ENCODE measurements at regions not wholly inside any gene's neighbourhood (a gene's known extent, or its start where the extent isn't known, plus 50 kb on each side); places are given as distances from the start of the nearest gene placed in this dataset.
"Not testable (repeated sequence)": the region's sequence is repeated elsewhere in the genome, so short reads cannot be mapped to it uniquely, and the experiment has no call there.

- Histone ChIP-seq H3K27ac (ENCODE audit: low read depth, low read length) (no peak overlapping the region), H3K27me3 (ENCODE audit: insufficient read depth, low read length) (no peaks in the 10 kb centered on the region), H3K4me3 (ENCODE audit: low read length) (no peak overlapping the region), H3K36me3 (ENCODE audit: insufficient read depth, low read length) (no peaks in the 10 kb centered on the region), H3K9me3 (ENCODE audit: insufficient read depth, low read depth, low read length) (no peaks in the 10 kb centered on the region), H3K9ac (ENCODE audit: low read depth, low read length) (no peak overlapping the region), H3K4me1 (ENCODE audit: insufficient read depth, low read length) (no peaks in the 10 kb centered on the region)
- 91% methylated on average over 4 of the region's 4 CpGs for WGBS
Measured at GRCh38 chr18:66873899-66874298, 270.0 kb upstream of the CDH19 start.

- WGBS = 55% methylated on average over 1 of the region's 1 CpG
- Histone ChIP-seq H3K9me3 (ENCODE audit: insufficient read depth, low read depth, low read length) (no peaks in the 10 kb centered on the region), H3K4me3 (ENCODE audit: low read length) (no peak overlapping the region), H3K9ac (ENCODE audit: low read depth, low read length) (no peak overlapping the region), H3K27me3 (ENCODE audit: insufficient read depth, low read length) (no peaks in the 10 kb centered on the region), H3K36me3 (ENCODE audit: insufficient read depth, low read length) (no peaks in the 10 kb centered on the region), H3K4me1 (ENCODE audit: insufficient read depth, low read length) (no peaks in the 10 kb centered on the region), H3K27ac (ENCODE audit: low read depth, low read length) (no peak overlapping the region)
Measured at GRCh38 chr18:66872277-66872676, 268.4 kb upstream of the CDH19 start.

- Histone ChIP-seq H3K27me3 (ENCODE audit: insufficient read depth, low read length) (no peaks in the 10 kb centered on the region), H3K27ac (ENCODE audit: low read depth, low read length) (no peak overlapping the region), H3K4me3 (ENCODE audit: low read length) (no peak overlapping the region), H3K36me3 (ENCODE audit: insufficient read depth, low read length) (no peaks in the 10 kb centered on the region), H3K4me1 (ENCODE audit: insufficient read depth, low read length) (no peaks in the 10 kb centered on the region), H3K9ac (ENCODE audit: low read depth, low read length) (no peak overlapping the region), H3K9me3 (ENCODE audit: insufficient read depth, low read depth, low read length) (no peaks in the 10 kb centered on the region)
- WGBS = 96% methylated on average over 4 of the region's 4 CpGs
Measured at GRCh38 chr18:66867653-66868052, 263.8 kb upstream of the CDH19 start.

GRCh38 chr18:66866427-66866940 is 262.6 kb upstream of the CDH19 start:
- H3K36me3 ChIP-seq (ENCODE audit: insufficient read depth, low read length) = not testable (repeated sequence)
- WGBS = 96% methylated on average over 43 of the region's 43 CpGs

GRCh38 chr18:66838340-66838987 is 234.6 kb upstream of the CDH19 start:
- Histone ChIP-seq H3K27me3 (ENCODE audit: insufficient read depth, low read length) (no peaks in the 10 kb centered on the region), H3K36me3 (ENCODE audit: insufficient read depth, low read length) (no peaks in the 10 kb centered on the region), H3K27ac (ENCODE audit: low read depth, low read length) (no peak overlapping the region), H3K9ac (ENCODE audit: low read depth, low read length) (no peak overlapping the region), H3K4me3 (ENCODE audit: low read length) (no peak overlapping the region), H3K4me1 (ENCODE audit: insufficient read depth, low read length) (no peaks in the 10 kb centered on the region), H3K9me3 (ENCODE audit: insufficient read depth, low read depth, low read length) (no peaks in the 10 kb centered on the region)
- WGBS = 97% methylated on average over 4 of the region's 4 CpGs

More at GRCh38 chr18:66866427-66866940, 262.6 kb upstream of the CDH19 start:
- not testable (repeated sequence) for H3K9me3 ChIP-seq (ENCODE audit: insufficient read depth, low read depth, low read length); H3K27me3 ChIP-seq (ENCODE audit: insufficient read depth, low read length); H3K27ac ChIP-seq (ENCODE audit: low read depth, low read length); H3K9ac ChIP-seq (ENCODE audit: low read depth, low read length); H3K4me3 ChIP-seq (ENCODE audit: low read length); H3K4me1 ChIP-seq (ENCODE audit: insufficient read depth, low read length)

GRCh38 chr18:66833646-66834045 is 229.8 kb upstream of the CDH19 start:
- 99% methylated on average over 3 of the region's 4 CpGs for WGBS

GRCh38 chr18:66826211-66826610 is 222.3 kb upstream of the CDH19 start:
- Histone ChIP-seq H3K9ac (ENCODE audit: low read depth, low read length) (no peak overlapping the region), H3K9me3 (ENCODE audit: insufficient read depth, low read depth, low read length) (no peaks in the 10 kb centered on the region), H3K4me1 (ENCODE audit: insufficient read depth, low read length) (no peaks in the 10 kb centered on the region), H3K27ac (ENCODE audit: low read depth, low read length) (no peak overlapping the region), H3K36me3 (ENCODE audit: insufficient read depth, low read length) (no peaks in the 10 kb centered on the region), H3K27me3 (ENCODE audit: insufficient read depth, low read length) (no peaks in the 10 kb centered on the region), H3K4me3 (ENCODE audit: low read length) (no peak overlapping the region)
- WGBS = 100% methylated on average over 1 of the region's 1 CpG

More at GRCh38 chr18:66833646-66834045, 229.8 kb upstream of the CDH19 start:
- H3K27ac ChIP-seq (ENCODE audit: low read depth, low read length) = no peak overlapping the region
- no peak overlapping the region for H3K4me3 ChIP-seq (ENCODE audit: low read length)
- no peak overlapping the region for H3K9ac ChIP-seq (ENCODE audit: low read depth, low read length)
- H3K9me3 ChIP-seq (ENCODE audit: insufficient read depth, low read depth, low read length) = no peaks in the 10 kb centered on the region
- no peaks in the 10 kb centered on the region for H3K4me1 ChIP-seq (ENCODE audit: insufficient read depth, low read length)
- H3K27me3 ChIP-seq (ENCODE audit: insufficient read depth, low read length) = no peaks in the 10 kb centered on the region
- no peaks in the 10 kb centered on the region for H3K36me3 ChIP-seq (ENCODE audit: insufficient read depth, low read length)

- 100% methylated on average over 2 of the region's 3 CpGs for WGBS
- Histone ChIP-seq H3K4me1 (ENCODE audit: insufficient read depth, low read length) (no peaks in the 10 kb centered on the region), H3K27ac (ENCODE audit: low read depth, low read length) (no peak overlapping the region), H3K27me3 (ENCODE audit: insufficient read depth, low read length) (no peaks in the 10 kb centered on the region), H3K9ac (ENCODE audit: low read depth, low read length) (no peak overlapping the region), H3K4me3 (ENCODE audit: low read length) (no peak overlapping the region), H3K36me3 (ENCODE audit: insufficient read depth, low read length) (no peaks in the 10 kb centered on the region), H3K9me3 (ENCODE audit: insufficient read depth, low read depth, low read length) (no peaks in the 10 kb centered on the region)
Measured at GRCh38 chr18:66825347-66825746, 221.5 kb upstream of the CDH19 start.

GRCh38 chr18:66819235-66819634 is 215.3 kb upstream of the CDH19 start:
- no peaks in the 10 kb centered on the region for H3K27me3 ChIP-seq (ENCODE audit: insufficient read depth, low read length)
- H3K4me1 ChIP-seq (ENCODE audit: insufficient read depth, low read length) = no peaks in the 10 kb centered on the region
- no peak overlapping the region for H3K27ac ChIP-seq (ENCODE audit: low read depth, low read length)
- H3K36me3 ChIP-seq (ENCODE audit: insufficient read depth, low read length) = no peaks in the 10 kb centered on the region
- H3K4me3 ChIP-seq (ENCODE audit: low read length) = no peak overlapping the region
- WGBS = 100% methylated on average over 1 of the region's 1 CpG
- no peak overlapping the region for H3K9ac ChIP-seq (ENCODE audit: low read depth, low read length)
- H3K9me3 ChIP-seq (ENCODE audit: insufficient read depth, low read depth, low read length) = no peaks in the 10 kb centered on the region

- H3K9me3 ChIP-seq (ENCODE audit: insufficient read depth, low read depth, low read length) = no peaks in the 10 kb centered on the region
- no peak overlapping the region for H3K4me3 ChIP-seq (ENCODE audit: low read length)
- H3K27ac ChIP-seq (ENCODE audit: low read depth, low read length) = no peak overlapping the region
- no peak overlapping the region for H3K9ac ChIP-seq (ENCODE audit: low read depth, low read length)
- no peaks in the 10 kb centered on the region for H3K4me1 ChIP-seq (ENCODE audit: insufficient read depth, low read length)
- no peaks in the 10 kb centered on the region for H3K27me3 ChIP-seq (ENCODE audit: insufficient read depth, low read length)
- no peaks in the 10 kb centered on the region for H3K36me3 ChIP-seq (ENCODE audit: insufficient read depth, low read length)
Measured at GRCh38 chr18:66813138-66813537, 209.2 kb upstream of the CDH19 start.

GRCh38 chr18:66795051-66795450 is 191.2 kb upstream of the CDH19 start:
- Histone ChIP-seq H3K27me3 (ENCODE audit: insufficient read depth, low read length) (no peaks in the 10 kb centered on the region), H3K4me1 (ENCODE audit: insufficient read depth, low read length) (peaks cover 3% of the 10 kb centered on the region; the same call in 1 of the 2 replicates), H3K36me3 (ENCODE audit: insufficient read depth, low read length) (no peaks in the 10 kb centered on the region), H3K27ac (ENCODE audit: low read depth, low read length) (no peak overlapping the region), H3K9ac (ENCODE audit: low read depth, low read length) (no peak overlapping the region), H3K9me3 (ENCODE audit: insufficient read depth, low read depth, low read length) (no peaks in the 10 kb centered on the region), H3K4me3 (ENCODE audit: low read length) (no peak overlapping the region)
- 89% methylated on average over 2 of the region's 3 CpGs for WGBS

- WGBS = 85% methylated on average over 3 of the region's 3 CpGs
Measured at GRCh38 chr18:66792466-66792865, 188.6 kb upstream of the CDH19 start.

More at GRCh38 chr18:66792466-66792865, 188.6 kb upstream of the CDH19 start:
- Histone ChIP-seq H3K27me3 (ENCODE audit: insufficient read depth, low read length) (no peaks in the 10 kb centered on the region), H3K9me3 (ENCODE audit: insufficient read depth, low read depth, low read length) (no peaks in the 10 kb centered on the region), H3K4me1 (ENCODE audit: insufficient read depth, low read length) (peaks cover 3% of the 10 kb centered on the region; the same call in 1 of the 2 replicates), H3K4me3 (ENCODE audit: low read length) (no peak overlapping the region), H3K36me3 (ENCODE audit: insufficient read depth, low read length) (no peaks in the 10 kb centered on the region), H3K9ac (ENCODE audit: low read depth, low read length) (no peak overlapping the region), H3K27ac (ENCODE audit: low read depth, low read length) (no peak overlapping the region)

Measured in HUES64 (cell line).